PC-3 (cell line): ENCODE measurements at regions not wholly inside any gene's neighbourhood (a gene's known extent, or its start where the extent isn't known, plus 50 kb on each side); places are given as distances from the start of the nearest gene placed in this dataset.

Experiments
- EZH2 ChIP-seq: fragments of 300-600 bp; sonication (generic); IDR thresholded peaks from one replicate; pipeline ENCODE4 v1.6.1; 2017; ENCODE audit warnings: antibody characterized with exemption, mild to moderate bottlenecking, low read length; ENCODE audit not compliant: unreplicated experiment
- TF ChIP-seq, protein P1 (sequence below): fragments of 300-600 bp; sonication (generic); conservative IDR thresholded peaks from 2 replicates; pipeline ENCODE4 v1.5.1; 2017; ENCODE audit warnings: antibody characterized with exemption, low read depth, mild to moderate bottlenecking, low read length

DNA sequence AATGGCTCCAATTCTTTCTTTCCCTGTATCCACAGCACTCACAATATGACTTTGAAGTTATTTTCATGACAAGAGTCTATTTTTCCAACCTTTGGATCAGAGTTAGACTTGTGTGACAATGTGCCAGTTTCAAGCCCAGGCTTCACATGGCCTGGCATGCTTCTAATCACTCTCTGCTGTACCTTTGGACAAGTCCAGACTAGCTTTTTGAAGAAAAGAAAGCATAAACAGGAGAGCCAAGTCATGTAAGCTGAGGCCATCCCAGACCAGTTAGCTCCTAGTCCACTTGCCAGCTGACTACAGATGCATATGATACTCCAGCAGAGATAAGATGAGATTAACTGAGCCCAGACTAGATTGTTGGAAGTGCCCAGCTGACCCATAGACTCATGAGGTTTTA, 513.6 kb upstream of the C9orf72 start:
- no peak for TF ChIP-seq EZH2
- TF ChIP-seq, protein P1, sequence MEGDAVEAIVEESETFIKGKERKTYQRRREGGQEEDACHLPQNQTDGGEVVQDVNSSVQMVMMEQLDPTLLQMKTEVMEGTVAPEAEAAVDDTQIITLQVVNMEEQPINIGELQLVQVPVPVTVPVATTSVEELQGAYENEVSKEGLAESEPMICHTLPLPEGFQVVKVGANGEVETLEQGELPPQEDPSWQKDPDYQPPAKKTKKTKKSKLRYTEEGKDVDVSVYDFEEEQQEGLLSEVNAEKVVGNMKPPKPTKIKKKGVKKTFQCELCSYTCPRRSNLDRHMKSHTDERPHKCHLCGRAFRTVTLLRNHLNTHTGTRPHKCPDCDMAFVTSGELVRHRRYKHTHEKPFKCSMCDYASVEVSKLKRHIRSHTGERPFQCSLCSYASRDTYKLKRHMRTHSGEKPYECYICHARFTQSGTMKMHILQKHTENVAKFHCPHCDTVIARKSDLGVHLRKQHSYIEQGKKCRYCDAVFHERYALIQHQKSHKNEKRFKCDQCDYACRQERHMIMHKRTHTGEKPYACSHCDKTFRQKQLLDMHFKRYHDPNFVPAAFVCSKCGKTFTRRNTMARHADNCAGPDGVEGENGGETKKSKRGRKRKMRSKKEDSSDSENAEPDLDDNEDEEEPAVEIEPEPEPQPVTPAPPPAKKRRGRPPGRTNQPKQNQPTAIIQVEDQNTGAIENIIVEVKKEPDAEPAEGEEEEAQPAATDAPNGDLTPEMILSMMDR = no peak
